Brain microvascular endothelial cell (primary cell): ENCODE measurements at regions not wholly inside any gene's neighbourhood (a gene's known extent, or its start where the extent isn't known, plus 50 kb on each side); places are given as distances from the start of the nearest gene placed in this dataset.

Experiments
- DNase-seq: peaks from one replicate; pipeline ENCODE4 v3.0.0-alpha.2; 2020
- H3K27ac ChIP-seq: fragments of 250-450 bp; sonication (Bioruptor Pico); 2 replicates; pipeline ENCODE4 v1.5.1; 2020; ENCODE audit warnings: mild to moderate bottlenecking, moderate library complexity
- H3K27me3 ChIP-seq: fragments of 250-450 bp; sonication (Bioruptor Pico); replicated peaks from 2 replicates; pipeline ENCODE4 v1.5.1; 2020; ENCODE audit warnings: mild to moderate bottlenecking
- H3K36me3 ChIP-seq: fragments of 250-450 bp; sonication (Bioruptor Pico); replicated peaks from 2 replicates; pipeline ENCODE4 v1.5.1; 2020; ENCODE audit warnings: mild to moderate bottlenecking
- H3K4me3 ChIP-seq: 2 replicates; pipeline ENCODE4 v1.5.1; 2011; ENCODE audit warnings: low read depth, mild to moderate bottlenecking, control low read depth, low read length, moderate library complexity
- in situ Hi-C: cut with HindIII; loops from 2 replicates; pipeline ENCODE4 v1.10.0; 2017; ENCODE audit warnings: low sequenced_read_pairs, low pct_ligation_motif_present
- TF ChIP-seq, protein P1 (sequence below): IDR thresholded peaks from 2 replicates; pipeline ENCODE4 v1.5.1; 2011; ENCODE audit warnings: low read depth, mild to moderate bottlenecking, moderate library complexity, low read length, control low read depth, inconsistent platforms; ENCODE audit errors: missing control alignments

DNA sequence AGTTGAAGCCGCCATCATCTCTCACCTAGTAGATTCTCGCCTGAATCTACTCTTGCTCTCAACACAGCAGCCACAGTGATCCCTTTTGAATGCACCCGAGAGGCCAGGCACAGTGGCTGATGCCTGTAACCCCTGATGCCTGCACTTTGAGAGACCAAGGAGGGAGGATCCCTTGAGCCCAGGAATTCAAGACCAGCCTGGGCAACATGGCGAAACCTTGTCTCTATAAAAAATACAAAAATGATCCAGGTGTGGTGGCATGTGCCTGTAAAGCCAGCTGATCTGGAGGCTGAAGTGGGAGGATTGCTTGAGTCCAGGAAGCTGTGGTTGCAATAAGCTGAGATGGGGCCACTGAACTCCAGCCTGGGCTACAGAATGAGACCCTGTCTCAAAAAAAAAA lies 60.3 kb upstream of the EML4 start:
- no peak overlapping the region for H3K27ac ChIP-seq
- no peaks in the 10 kb centered on the region for H3K36me3 ChIP-seq
- no peaks in the 10 kb centered on the region for H3K27me3 ChIP-seq
- no peak overlapping the region for H3K4me3 ChIP-seq
- TF ChIP-seq, protein P1, sequence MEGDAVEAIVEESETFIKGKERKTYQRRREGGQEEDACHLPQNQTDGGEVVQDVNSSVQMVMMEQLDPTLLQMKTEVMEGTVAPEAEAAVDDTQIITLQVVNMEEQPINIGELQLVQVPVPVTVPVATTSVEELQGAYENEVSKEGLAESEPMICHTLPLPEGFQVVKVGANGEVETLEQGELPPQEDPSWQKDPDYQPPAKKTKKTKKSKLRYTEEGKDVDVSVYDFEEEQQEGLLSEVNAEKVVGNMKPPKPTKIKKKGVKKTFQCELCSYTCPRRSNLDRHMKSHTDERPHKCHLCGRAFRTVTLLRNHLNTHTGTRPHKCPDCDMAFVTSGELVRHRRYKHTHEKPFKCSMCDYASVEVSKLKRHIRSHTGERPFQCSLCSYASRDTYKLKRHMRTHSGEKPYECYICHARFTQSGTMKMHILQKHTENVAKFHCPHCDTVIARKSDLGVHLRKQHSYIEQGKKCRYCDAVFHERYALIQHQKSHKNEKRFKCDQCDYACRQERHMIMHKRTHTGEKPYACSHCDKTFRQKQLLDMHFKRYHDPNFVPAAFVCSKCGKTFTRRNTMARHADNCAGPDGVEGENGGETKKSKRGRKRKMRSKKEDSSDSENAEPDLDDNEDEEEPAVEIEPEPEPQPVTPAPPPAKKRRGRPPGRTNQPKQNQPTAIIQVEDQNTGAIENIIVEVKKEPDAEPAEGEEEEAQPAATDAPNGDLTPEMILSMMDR = no peak
- DNase-seq = no peak
- in situ Hi-C loops = loop anchor here (25.0 kb wide), 1 partner anchor 203 kb away; no protein-coding TSS in a partner anchor

DNA sequence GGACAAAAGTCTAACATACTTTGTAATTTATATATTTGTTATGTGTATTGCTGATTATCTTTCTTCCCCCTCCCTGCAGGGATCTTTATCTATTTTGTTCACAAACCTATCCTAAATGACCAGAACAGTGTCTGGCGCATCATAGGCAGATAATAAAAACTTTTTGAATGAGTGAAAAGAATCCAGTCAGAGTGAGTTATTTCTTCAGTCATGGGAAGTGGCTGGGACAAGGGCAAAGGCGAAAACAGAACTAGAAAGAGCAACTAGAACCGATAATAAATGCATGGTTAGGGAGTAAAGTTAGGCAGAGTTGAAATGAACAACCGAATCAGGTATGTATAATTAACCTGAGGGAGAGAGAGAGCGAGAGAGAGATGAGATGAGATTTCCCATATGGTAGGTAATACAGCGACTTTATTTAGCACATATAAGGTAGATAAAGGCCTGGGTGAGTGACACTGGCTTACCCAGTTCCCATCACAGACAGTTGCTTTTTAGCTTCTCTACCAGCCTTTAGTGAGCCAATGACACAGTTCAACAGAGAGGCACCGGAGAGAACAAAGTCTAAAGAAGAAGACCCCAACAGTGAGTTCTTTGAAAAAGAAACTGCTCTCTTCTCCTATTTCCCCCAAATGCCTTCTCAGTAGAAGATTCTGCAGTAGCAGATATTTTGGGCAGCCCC lies 59.1 kb upstream of the EML4 start:
- Histone ChIP-seq H3K27ac (no peak overlapping the region), H3K4me3 (no peak overlapping the region), H3K36me3 (no peaks in the 10 kb centered on the region), H3K27me3 (no peaks in the 10 kb centered on the region)
- TF ChIP-seq, protein P1 = no peak
- in situ Hi-C loops = loop anchor here (25.0 kb wide), 1 partner anchor 202 kb away; no protein-coding TSS in a partner anchor
- no peak for DNase-seq

DNA sequence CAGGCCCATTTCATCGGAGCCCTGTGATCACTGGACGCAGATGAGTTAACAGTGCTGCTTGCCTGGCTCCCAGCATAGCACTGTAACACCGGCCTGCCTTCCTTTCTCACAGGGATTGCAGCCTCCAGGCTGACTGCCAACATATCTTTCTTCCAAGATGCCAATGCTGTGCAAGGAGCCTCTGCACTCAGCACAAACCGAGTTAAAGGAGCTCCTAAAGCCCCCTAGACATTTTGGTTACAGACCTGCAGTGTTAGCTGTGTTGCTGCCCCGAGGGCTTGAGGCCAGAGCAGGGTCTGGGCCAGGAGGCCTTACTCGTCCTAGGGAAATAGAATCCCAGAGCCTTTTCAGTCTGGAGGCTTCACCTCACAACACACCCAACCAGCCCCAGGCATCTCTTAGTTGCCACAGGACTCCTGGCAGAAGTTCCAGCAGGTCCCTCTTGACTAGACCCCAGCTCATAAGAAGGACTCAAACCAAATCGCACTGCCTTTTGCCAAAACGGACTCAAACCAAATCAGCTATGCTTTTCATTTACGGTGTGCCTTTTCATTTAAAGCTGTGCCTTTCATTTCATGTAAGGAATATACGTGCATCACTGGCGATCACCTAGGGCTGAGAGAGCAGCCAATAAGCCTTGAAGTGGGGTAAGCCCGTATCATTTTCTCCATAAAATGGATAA lies 58.4 kb upstream of the EML4 start:
- TF ChIP-seq, protein P1 = no peak
- in situ Hi-C loops = loop anchor here (25.0 kb wide), 1 partner anchor 202 kb away; no protein-coding TSS in a partner anchor
- H3K27me3 ChIP-seq = no peaks in the 10 kb centered on the region
- H3K36me3 ChIP-seq = no peaks in the 10 kb centered on the region
- H3K27ac ChIP-seq = no peak overlapping the region
- no peak for DNase-seq
- no peak overlapping the region for H3K4me3 ChIP-seq

DNA sequence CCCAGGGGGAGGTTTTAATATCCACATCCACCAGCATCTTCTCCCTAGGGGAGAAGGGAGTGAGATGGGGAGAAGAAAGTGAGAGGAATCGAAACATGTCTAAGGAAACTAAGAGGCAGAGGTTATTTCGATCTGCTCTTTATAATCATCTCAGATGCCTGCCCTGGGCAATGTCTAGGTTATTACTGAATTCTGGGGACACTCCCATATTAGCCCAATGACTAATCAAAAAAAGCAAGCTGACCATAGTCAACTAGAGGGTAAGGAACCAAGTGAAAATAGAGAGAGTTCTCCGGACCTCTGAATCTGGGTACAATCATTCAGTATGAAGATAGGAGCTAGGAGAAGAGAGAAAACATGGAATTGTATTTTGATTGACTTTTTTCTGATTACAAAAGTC lies 56.7 kb upstream of the EML4 start:
- H3K27me3 ChIP-seq = no peaks in the 10 kb centered on the region
- in situ Hi-C loops = loop anchor here (25.0 kb wide), 1 partner anchor 200 kb away; no protein-coding TSS in a partner anchor
- no peak overlapping the region for H3K4me3 ChIP-seq
- TF ChIP-seq, protein P1 = no peak
- no peak overlapping the region for H3K27ac ChIP-seq
- no peaks in the 10 kb centered on the region for H3K36me3 ChIP-seq
- no peak for DNase-seq

DNA sequence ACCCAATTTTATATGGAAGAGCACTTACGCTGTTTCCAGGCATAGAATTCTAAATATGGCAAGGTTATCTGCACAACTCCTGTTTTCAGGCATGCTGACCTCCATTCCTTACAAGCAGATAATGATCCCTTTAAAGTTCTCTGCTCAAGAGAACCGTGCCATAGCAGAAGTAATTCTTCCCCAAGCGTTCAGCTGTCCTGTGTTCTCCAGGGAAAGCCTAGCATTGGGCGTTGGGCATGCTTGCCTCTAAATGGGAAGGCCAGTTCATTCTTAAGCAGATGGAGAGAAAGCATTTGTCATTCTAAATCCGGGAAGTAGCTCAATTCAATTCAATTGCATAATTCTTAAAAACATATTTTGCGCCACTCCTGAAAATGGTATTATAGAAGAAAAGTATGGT lies 55.7 kb upstream of the EML4 start:
- Histone ChIP-seq H3K36me3 (no peaks in the 10 kb centered on the region), H3K27me3 (no peaks in the 10 kb centered on the region), H3K4me3 (no peak overlapping the region), H3K27ac (no peak overlapping the region)
- TF ChIP-seq, protein P1 = no peak
- in situ Hi-C loops = loop anchor here (25.0 kb wide), 1 partner anchor 199 kb away; no protein-coding TSS in a partner anchor
- DNase-seq = no peak
